GM21360 (cell line): ENCODE measurements at regions not wholly inside any gene's neighbourhood (a gene's known extent, or its start where the extent isn't known, plus 50 kb on each side); places are given as distances from the start of the nearest gene placed in this dataset.

Experiments
- ATAC-seq: cut with Tn5 transposase; IDR thresholded peaks from one replicate; pipeline ENCODE4 v1.9.1; 2021; ENCODE audit warnings: mild to moderate bottlenecking, moderate library complexity; ENCODE audit not compliant: unreplicated experiment

DNA sequence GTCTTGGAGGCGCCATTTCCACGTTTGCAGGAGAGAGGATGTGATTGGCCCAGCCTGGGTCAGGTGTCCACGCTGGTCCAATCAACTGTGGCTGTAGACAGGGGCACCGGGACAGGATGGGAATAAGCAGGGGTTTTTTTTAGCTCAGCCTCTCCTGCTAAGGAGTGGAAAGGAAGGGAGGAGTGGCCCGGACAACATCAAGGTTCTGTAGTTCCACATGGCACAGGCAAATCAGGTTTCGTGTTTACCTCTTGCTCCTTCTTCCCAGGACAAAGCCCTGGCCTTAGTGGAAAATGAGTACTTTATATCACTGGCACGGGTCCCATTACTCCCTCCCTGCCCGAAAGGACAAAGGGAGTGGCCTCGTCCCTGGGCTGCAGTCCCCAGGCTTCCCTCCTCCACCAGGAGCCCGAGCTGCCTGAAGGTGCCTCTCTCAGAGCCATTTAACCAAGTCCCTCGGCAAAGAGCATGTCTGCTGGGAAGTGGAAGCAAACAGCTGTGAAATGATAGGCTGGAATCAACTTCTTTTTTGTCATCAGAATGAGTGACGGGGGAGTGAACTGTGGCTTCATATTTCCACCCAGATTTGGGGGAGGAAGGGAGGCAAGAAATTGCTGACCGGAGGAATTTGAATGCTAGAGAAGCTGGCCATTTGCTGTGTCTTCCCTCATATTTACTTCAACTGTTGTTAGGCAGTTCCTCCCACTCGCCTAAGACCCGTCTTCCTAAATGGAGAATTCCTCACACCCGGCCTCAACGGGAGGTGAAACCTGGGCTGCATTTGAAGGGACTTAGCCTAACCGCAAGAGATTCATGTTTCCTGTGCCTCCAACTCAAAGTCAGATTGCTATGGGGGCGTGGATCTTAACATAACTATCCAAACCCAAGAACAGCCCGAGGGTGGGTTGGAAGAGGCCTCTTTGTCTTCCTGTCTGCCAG, 84.9 kb upstream of the SLC44A3 start:
- no peak for ATAC-seq

DNA sequence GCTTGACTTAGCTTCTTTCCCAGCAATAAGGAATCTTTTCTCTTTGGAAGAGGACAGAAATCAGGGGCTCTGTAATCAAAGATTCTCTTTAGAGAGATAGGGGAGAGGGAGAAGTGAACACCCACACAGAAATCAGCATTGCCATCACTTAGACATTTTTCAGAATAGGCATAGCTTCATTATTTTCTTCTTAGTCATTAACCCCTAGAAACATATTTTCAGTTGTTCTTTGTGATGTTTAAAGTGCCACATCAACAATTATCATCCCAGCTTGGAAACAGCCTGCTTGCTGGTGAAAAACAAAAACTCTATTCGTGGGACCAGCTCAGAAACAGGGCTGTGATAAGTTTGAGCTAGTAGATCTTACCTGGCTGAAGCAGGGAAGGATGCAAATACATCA, 88.3 kb upstream of the SLC44A3 start:
- ATAC-seq: no peak

DNA sequence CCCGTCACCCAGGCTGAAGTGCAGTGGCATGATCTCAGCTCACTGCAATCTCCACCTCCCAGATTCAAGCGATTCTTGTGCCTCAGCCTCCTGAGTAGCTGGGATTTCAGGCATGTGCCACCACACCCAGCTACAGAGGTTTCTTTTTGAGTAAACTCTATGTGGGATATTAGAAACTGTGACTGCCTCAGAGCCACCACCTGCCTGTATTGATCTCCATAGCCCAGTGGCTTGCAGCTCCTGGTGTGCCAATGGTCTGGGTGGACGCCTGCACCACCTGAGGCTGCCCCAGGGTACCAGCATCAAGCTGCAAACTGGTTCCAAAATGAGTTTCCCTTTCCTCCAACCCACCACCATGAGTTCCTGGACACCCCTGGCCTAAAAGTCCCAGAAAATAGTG, 89.7 kb upstream of the SLC44A3 start:
- ATAC-seq: no peak

DNA sequence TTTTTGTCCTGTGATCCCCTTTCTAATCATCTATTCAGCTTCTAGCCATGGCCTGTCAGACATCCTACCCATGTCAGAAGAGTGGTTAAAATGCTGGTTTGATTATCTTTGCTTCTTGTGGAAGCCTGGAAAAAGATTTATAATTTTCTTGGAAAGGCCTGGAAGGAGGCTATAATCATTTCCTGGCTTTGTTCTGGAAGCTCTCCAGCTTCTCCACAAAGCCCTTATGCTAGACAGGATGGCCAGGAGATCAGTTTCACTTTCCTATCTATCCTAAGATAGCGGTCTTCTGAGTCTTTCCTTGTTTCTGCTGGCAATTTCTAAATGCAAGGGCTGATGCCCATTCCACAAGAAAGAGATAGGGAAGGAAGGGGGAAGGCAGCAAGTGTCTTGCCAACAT, 90.9 kb upstream of the SLC44A3 start:
- no peak for ATAC-seq

DNA sequence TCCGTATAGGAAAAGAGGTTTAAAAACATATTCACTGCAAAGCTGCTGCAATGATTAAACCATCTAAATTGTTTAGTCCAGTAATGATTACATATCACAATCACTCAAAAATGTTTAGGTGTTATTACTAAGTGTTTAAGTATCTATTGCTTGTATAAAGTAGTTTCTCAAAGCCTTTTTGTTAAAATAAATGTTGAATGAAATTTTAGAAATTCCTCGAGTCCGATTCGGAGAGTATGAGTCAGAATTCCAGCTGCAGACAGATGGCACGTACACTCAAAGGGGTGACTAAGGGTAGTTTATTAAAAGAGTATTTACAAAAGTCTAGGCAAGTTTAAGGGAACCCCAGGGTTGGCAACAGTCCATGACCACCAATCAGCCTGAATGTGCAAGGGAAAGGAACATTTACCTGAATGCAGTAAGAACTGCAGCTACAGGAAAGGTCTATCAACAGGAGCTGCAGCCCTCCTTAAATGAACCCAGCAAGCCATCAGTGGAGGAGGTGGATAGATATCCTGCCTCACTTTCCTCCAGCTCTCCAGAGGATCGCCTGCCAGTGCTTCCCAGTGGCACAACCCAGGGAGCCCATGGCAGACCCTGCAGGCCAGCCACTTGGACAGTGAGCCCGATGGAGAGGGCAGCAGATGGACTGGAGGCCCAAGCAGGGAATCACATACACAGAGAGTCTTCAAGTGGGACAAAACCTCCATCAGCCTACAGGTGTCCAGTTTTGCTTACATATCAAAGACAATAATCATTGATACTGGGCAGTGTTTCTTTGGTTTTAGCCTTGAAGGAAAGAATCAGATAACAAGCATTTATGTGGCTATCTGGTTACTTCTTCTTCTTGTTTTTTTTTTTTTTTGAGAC, 92.1 kb upstream of the SLC44A3 start:
- ATAC-seq: no peak

DNA sequence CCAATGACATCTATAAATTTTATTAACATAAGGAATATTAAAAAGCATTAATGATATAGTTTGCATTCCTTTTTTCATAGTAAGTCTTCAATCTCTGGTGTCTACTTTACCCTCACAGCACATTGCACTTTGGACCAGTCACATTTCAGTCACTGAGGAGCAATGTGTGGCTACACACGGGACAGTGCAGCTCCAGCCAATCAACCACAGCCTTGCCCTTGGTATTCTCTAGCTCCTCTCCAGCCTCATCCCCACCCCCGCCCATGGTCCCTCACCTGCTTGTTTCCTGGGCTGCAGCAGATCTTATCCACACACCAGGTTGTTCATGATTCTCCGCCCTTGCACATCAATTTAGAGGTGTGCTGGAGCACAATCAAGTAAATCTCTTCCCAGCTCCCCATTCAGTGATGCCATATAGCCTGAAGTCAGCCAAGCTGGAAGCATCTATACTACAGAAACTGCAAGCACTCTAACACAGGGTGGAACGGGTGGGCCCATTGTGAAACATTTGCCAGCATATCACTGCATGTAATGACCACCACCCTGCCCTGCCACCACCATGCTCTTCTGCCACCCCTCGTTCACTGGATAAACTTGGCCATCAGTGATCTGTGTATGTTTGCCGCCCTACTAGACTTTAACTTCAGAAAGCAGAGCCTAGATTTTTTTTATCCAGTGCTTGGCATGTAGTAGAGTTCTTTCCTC, 93.0 kb upstream of the SLC44A3 start:
- no peak for ATAC-seq

DNA sequence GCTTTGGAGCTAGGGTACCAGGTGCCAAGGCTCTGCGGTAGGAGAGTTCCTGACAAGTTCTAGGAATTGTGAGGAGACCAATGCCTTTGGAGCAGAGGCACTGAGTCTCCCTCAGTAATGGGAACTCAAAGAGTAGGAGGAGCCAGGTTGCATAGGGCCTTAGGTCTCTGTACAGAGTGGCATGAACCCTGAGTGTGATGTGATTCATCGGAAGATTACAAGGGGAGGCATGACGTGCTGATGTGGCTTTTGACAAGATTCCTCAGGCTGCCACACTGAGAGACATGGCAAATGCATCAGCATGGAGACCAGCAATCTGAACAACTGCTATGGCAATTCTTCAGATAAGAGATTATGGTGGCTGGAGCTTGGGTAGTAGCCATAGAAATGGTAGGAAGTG, 94.6 kb upstream of the SLC44A3 start:
- no peak for ATAC-seq

DNA sequence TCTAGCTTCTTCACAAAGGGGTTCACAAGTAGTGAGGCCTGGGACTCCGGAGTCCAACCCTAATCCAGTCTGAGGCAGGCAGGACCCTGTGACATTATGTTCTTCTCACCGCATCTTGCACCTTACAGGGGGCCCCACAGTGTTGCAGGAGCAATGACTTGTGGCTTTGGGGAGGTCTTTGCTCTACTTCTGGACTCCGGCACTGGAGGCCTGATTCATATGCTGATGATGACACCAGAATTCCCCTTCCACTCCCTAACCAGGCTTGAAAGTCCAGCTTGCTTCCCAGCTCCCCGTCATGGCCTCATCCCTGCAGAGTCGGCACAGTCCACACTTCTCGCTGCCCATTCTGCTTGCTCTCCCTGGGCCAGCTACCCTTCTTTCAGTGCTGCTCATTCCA, 96.3 kb upstream of the SLC44A3 start:
- ATAC-seq: no peak

DNA sequence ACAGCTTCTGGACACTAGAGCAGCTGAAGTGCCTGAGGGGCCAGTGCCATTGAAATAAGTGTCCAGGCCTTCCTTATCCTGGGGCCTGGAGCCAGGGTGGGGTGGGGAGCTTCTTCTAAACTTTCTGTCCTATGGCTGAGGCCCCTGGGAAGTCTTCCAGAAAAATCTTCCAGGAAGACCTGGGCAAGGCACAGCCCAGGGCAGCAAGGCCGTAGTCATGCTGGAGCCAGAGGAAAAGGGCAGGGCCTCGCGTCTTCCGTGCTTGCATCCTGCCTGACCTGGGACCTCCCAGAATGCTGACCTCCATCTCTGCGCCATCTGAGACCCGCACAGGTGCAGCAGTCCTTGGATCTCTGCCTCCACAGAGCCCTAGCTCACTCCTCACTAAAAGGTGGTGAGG, 96.7 kb upstream of the SLC44A3 start:
- ATAC-seq: no peak

DNA sequence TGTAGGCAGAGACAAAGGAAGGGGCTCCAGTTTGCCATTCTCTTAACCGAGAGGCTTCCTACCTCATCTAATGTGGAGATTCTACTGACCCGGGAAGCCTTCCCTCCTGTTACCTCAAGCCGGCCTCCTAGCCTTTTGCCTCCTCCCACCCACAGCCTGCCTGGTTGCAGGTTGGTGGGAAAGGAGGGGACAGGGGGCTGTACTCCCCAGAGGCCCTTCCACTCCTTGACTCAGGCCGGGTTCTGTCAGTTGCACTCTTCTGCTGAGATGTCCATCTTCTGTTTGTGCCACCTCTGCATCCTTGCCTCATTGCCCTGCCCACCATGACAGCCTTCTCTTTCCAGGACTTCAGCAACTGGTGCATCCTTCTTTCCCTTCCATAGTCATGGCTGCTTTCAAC, 98.0 kb upstream of the SLC44A3 start:
- no peak for ATAC-seq

DNA sequence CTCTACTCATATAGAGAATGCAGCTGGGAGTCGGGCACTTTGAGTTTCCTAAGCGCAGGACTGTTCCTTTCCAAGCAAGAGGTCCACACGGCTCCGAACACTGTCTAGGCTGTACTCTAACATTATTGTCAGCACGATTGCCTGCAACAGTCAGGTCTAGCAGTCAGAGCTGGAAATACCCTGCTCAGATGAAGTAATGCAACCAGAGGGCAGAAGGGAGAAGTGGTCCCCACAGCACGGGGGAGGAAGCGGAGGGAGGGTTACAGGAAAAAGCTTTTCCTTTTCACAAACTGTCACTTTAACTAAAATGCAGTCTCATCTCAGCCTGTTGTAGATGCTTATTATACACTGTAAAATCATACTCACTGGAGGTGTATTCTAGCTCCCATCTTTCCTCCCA, 98.9 kb upstream of the SLC44A3 start:
- peak; percentile 39 for ATAC-seq

DNA sequence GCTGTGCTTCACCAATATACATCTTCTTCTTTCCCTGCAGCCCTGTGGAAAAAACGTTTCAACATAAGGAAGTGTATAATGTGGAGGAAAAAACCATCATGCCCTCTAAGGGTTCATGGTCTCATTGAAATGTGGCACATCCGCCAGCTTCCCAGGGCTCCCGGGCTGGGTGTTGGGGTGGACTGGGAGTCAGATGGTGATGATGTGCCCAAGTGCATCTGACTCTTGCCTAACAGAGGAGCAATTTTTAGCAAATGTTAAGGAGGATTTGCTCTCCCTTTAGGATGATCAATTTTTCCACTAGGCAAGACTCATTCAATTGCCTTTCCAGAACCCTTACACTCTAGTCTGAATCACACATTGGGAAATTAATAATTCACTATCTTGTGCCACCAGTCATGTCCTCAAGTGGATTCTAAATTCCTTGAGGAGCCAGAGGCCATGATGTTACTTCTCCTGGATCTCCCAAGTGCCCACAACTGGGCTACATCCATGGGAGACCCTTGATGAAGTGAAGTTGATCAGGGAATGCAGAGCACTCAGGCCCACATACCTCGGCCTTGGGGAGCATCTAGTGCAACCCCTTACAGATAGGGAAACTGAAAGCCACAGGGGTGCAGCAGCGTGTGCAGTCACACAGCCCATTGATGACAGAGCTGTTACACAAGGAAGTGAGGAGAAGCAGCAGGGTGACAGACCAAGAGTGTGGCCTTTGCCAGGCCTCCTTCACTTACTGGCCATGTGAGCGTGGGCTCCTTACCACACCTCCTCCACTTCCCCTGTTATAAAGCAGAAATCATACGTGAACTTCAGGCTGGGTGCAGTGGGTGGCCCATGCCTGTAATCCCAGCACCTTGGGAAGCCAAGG, 100.0 kb upstream of the SLC44A3 start:
- peak; percentile 99 for ATAC-seq

DNA sequence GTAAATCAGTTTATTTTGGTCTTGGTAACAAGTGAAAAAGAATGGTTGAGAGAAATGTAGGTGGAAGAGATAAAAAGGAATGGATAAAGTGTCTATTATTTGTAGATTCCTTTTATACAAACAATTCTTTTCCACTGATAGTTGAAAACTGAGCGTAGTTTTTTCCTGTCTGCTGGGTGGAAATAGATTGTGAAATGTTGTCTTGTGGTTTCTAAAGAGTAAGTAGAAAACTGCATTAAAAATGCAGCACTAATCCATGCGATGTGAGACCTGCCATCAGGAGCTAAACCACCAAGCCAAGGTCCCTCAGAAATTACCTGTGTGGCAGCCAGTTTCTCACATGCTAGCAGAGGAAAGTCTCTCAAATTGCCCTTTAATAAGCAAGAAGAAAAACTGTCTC, 103.2 kb upstream of the SLC44A3 start:
- ATAC-seq: no peak

DNA sequence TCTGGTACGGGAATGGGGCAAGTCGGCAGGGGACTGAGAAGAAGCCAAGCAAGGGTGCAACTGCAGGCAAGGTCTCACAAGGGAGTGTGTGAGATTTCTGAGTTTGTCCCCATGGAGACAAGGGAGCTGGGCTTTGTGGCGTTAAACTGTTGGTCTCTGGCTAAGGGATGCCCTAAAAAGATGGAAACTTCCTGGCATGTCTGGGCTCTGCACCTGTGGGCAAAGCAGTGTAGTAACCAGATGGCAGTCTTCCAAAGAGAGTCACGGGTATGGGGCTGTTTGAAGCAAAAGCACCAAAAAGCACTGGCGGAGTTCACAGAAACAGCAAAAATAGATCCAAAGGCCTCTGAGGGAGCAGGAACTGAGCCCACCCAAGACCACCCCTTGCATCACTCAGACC, 104.8 kb upstream of the SLC44A3 start:
- no peak for ATAC-seq

DNA sequence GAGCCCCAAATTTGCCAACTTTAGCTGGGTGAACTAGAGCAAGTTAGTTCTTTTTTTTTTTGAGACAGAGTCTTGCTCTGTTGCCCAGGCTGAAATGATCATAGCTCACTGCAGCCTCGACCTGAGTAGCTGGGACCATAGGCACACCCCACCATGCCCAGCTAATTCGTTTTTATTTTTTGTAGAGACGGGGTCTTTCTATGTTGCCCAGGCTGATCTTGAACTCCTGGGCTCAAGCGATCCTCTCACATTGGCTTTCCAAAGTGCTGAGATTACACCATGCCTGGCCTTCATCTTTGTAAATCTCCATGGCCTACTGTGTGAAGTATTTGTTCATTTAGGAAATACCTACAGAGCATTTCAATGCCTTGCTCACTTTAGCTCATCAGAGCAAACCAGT, 105.6 kb upstream of the SLC44A3 start:
- ATAC-seq: no peak

DNA sequence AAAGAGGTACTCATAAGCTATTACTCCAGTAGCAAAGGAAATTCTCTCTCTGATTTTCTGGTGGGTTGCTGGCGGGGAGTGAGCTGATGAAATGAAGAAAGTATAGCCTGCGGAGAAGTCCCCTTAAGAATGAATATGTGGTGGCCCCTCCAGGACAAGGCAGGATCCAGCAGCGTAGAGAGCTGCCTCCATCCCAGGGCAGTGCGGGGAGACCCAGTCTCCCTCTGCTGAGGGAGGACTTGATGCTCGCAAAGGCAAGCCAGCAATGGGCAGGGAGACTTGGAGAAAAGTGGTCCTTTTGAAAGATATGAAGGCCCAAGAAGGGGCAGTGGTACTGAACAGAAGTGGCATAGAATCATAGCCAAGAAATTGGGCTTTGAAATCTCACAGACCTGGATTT, 106.0 kb upstream of the SLC44A3 start:
- no peak for ATAC-seq

DNA sequence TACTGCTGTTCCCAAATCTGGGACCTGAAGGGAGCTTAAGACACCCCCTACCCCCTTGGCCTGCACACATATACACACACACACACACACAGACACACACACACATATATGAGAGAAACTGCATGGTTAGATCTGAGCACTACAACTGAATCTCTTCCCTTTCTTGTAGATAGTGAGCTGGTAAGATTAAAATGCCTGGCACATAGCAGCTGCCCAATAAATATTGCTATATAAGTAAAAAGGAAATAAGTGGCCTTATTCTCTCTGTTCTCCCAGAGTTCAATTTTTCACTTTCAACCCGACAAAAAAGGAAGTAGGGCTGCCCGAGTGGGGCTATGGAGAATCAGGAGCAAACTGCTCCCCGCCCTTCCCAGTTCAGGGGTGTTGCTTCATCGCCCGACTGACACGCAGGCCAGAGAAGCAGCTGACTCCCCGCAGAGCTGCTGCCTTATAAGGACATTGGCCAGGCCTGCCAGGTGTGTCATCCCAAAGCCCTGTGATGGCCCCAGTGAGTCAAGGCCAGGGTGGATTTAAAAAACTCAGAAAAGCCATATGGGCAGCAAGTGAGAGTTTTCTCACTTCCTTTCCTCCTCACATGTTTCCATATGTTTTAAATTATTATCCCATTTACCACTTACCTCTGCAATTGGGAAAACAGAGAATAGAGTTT, 106.5 kb upstream of the SLC44A3 start:
- peak; percentile 91 for ATAC-seq

DNA sequence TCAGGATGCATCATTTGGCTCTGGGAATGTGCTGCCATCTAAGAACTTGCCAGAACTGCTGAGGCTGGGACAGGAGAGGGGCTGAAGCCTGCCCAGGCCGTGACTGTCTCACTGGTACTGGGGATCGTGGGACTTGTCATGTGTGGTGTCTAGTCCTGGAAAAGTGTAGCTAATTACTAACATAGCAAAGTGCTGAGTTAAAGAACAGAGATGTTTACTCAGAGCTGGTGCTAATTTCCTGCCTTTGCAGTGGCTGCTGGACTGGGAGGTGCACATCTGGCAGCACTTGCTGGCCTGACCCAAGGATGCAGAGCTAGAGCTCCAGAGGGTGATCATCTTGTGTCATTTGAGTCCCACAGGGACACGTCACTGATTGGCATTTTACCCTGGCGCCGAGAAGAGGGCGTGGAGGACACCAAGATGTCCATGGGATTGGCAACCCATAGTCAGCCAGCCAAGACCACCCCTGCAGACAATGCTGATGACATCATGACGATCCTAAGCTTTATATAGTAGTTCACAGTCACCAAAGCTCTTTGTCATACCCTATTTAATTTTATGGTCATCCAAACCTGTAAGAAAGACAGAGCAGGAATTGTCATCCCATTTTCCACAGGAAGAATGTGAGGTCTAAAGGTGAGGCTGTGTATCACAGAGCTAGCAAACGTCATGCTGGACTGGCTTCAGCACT, 110.1 kb upstream of the SLC44A3 start:
- ATAC-seq: no peak

DNA sequence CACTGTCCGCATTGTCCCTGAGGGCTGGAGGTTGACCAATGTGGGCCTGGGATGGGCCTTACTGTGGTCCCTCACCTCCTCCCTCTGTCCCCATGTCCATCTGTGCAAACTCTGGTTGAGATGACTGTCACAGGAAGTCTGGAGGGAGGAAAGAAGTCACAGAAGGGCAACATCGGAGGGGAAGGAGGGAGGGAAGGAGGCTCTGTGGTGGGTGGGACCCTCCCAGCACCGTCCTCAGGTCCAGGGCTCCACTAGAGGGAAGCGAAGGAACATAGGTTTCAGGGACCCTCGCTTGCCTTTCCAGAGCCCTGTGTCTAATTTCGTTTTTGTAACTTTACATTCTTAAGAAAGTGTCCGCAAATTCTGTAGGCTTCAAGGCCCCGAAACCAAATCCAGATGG, 111.3 kb upstream of the SLC44A3 start:
- no peak for ATAC-seq
